Transverse colon (tissue), 4 donors: ENCODE measurements at regions not wholly inside any gene's neighbourhood (a gene's known extent, or its start where the extent isn't known, plus 50 kb on each side); places are given as distances from the start of the nearest gene placed in this dataset.
"Not testable (repeated sequence)": the region's sequence is repeated elsewhere in the genome, so short reads cannot be mapped to it uniquely, and the experiment has no call there.

Experiments used
- DNase-seq: peaks from one replicate; pipeline ENCODE4 v3.0.0-alpha.2; 2019
- H3K27ac ChIP-seq, 4 donors: fragments of 200-600 bp; sonication (generic); 2 replicates each; pipeline ENCODE4 v1.5.1; 2016 to 2018; ENCODE audit warnings: inconsistent platforms in 4 of 4
- H3K27me3 ChIP-seq: fragments of 200-600 bp; sonication (generic); 2 replicates; pipeline ENCODE4 v1.5.1; 2017; ENCODE audit warnings: inconsistent platforms
- H3K36me3 ChIP-seq, 4 donors: fragments of 200-600 bp; sonication (generic); 2 replicates each; pipeline ENCODE4 v1.5.1; 2017 to 2019; ENCODE audit warnings: inconsistent platforms in 4 of 4
- H3K4me1 ChIP-seq, 4 donors: fragments of 200-600 bp; sonication (generic); 2 replicates each; pipeline ENCODE4 v1.5.1; 2017 to 2020; ENCODE audit warnings: inconsistent platforms in 4 of 4
- H3K4me3 ChIP-seq, 4 donors: fragments of 200-600 bp; sonication (generic); 1 replicate in 1 of 4; 2 replicates in 3 of 4; pipeline versions ENCODE4 v1.5.1 to v1.6.1; 2017 to 2019; ENCODE audit warnings: inconsistent platforms in 4 of 4
- H3K9me3 ChIP-seq, 2 donors: fragments of 200-600 bp; sonication (generic); 2 replicates each; pipeline ENCODE4 v1.5.1; 2017 to 2019; ENCODE audit warnings: inconsistent platforms in 2 of 2
- EP300 ChIP-seq: sonication (generic); formaldehyde crosslinking; IDR thresholded peaks from one replicate; pipeline ENCODE4 v1.6.1; 2017; ENCODE audit warnings: antibody characterized with exemption, low read depth
- POLR2A ChIP-seq: fragments of 450-650 bp; IDR thresholded peaks from one replicate; pipeline ENCODE4 v1.6.1; 2016; ENCODE audit warnings: antibody characterized with exemption, mild to moderate bottlenecking, moderate library complexity
- POLR2AphosphoS5 ChIP-seq, 3 donors: sonication (generic); formaldehyde crosslinking; IDR thresholded peaks; one replicate each; pipeline ENCODE4 v1.6.1; 2016; ENCODE audit warnings: antibody characterized with exemption in 3 of 3
- WGBS, 2 donors: methylation state at CpG; one replicate each; pipeline ENCODE4 v1.1.5; 2018; ENCODE audit warnings: low coverage in 1 of 2; 5-methylcytosine and 5-hydroxymethylcytosine counted together
- in situ Hi-C, 4 donors: fragments of 200-750 bp; cut with MboI; loops; one replicate each; pipeline versions ENCODE4 v1.15.0 to v1.15.1; 2017; ENCODE audit warnings: low sequenced_read_pairs in 3 of 4, low pct_ligation_motif_present in 1 of 4, low pct_unique_long_range_greater_than_20kb in 1 of 4
- intact Hi-C: fragments of 100-400 bp; cut with DNase I; formaldehyde crosslinking; loops from one replicate; pipeline ENCODE4 v1.15.1; 2023; ENCODE audit warnings: low total_unique reads
- TF ChIP-seq, protein P1 (sequence below), 5 experiments: fragments of 200-600 bp in 3 of 5; fragments of 450-650 bp in 2 of 5; sonication (generic) in 3 of 5; IDR thresholded peaks; 1 replicate in 2 of 5; 2 replicates in 3 of 5; pipeline ENCODE4 v1.5.1; 2016 to 2017; ENCODE audit warnings: antibody characterized with exemption in 5 of 5, inconsistent platforms in 3 of 5, mild to moderate bottlenecking in 2 of 5, moderate library complexity in 1 of 5

DNA sequence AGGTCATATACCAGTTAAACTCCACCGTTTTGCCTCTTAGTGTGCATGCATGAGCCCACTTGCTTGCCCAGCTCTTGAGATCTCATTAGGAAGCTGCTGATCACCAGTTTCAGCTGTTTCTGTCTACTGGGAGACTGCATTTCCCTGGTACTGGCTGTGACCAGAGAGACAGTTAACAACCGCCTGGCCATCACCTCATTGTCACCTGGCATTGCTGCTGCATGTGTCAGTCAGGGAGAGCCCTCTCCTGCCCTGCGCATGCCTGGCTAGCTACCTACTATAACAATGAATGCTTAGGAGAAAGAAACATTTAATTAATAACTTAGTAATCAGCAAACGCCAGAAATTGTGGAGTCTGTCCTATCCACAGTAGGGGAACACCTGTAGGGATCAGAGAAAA, 265.8 kb upstream of the CYRIA start:
- H3K4me3 ChIP-seq, result no peak overlapping the region
- WGBS, 2 donors, result 60 to 63% methylated on average over 1 to 4 of the region's 4 CpGs

DNA sequence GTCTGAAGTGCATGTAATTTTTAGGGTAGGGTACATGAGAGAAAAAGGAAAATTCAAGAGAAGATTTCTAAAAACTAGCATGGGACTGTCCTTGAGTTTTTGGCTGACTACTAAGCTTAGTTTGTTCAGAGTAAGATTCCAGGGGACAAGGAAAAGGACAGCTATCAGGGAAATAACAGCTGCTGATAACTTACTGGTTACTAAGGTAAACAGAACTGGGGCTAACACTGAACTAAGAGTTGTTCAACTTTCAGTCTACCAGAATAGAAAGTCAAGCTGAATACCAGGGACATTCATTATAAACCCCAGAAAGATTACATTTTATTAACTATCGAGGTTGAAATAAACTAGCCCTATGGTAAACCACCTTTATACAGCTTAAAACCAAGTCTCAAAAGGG, 261.8 kb upstream of the CYRIA start:
- TF ChIP-seq POLR2AphosphoS5 (IDR thresholded peaks at IDR 0.05) (no peak), POLR2A (no peak)
- no peak overlapping the region for H3K27ac ChIP-seq
- no peak overlapping the region for H3K4me3 ChIP-seq
- no peaks in the 10 kb centered on the region for H3K36me3 ChIP-seq
- in situ Hi-C loops (no loop called here), intact Hi-C loops (no loop called here)
- H3K4me1 ChIP-seq, result no peaks in the 10 kb centered on the region
- H3K27me3 ChIP-seq, result no peaks in the 10 kb centered on the region
- H3K9me3 ChIP-seq, result no peaks in the 10 kb centered on the region
- WGBS, 2 donors, result 76 to 100% methylated on average over 1 of the region's 1 CpG
- DNase-seq, result no peak

More for the DNA sequence above, 265.8 kb upstream of the CYRIA start:
- intact Hi-C loops (no loop called here), in situ Hi-C loops (no loop called here)
- no peaks in the 10 kb centered on the region for H3K4me1 ChIP-seq
- H3K27me3 ChIP-seq, result no peaks in the 10 kb centered on the region
- H3K27ac ChIP-seq, result no peak overlapping the region
- no peaks in the 10 kb centered on the region for H3K9me3 ChIP-seq
- TF ChIP-seq EP300 (no peak), POLR2A (no peak), POLR2AphosphoS5 (IDR thresholded peaks at IDR 0.05) (no peak)
- TF ChIP-seq, protein P1, sequence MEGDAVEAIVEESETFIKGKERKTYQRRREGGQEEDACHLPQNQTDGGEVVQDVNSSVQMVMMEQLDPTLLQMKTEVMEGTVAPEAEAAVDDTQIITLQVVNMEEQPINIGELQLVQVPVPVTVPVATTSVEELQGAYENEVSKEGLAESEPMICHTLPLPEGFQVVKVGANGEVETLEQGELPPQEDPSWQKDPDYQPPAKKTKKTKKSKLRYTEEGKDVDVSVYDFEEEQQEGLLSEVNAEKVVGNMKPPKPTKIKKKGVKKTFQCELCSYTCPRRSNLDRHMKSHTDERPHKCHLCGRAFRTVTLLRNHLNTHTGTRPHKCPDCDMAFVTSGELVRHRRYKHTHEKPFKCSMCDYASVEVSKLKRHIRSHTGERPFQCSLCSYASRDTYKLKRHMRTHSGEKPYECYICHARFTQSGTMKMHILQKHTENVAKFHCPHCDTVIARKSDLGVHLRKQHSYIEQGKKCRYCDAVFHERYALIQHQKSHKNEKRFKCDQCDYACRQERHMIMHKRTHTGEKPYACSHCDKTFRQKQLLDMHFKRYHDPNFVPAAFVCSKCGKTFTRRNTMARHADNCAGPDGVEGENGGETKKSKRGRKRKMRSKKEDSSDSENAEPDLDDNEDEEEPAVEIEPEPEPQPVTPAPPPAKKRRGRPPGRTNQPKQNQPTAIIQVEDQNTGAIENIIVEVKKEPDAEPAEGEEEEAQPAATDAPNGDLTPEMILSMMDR (IDR thresholded peaks at IDR 0.05), result no peak
- no peaks in the 10 kb centered on the region for H3K36me3 ChIP-seq
- no peak for DNase-seq

DNA sequence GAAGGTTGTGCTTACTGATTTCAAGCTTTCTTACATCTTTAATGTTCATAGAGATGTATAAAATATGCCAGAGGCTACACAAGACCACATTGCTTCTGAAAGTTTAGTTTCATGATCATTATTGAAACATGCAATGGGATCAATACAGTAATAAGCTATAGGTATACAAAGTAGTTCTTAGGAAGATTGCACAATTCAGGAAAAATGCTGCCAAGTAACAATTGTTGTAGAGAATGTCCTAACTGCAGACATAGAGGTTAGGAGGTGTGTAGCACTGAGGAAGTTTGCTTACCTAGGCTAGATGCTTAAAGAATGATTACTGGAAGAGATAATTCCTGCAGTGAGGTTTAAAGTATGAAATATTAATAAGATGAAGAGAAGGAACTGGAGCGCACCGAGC, 259.5 kb upstream of the CYRIA start:
- Histone ChIP-seq H3K4me3 (no peak overlapping the region), H3K4me1 (no peaks in the 10 kb centered on the region), H3K27me3 (no peaks in the 10 kb centered on the region), H3K9me3 (no peaks in the 10 kb centered on the region), H3K27ac (no peak overlapping the region), H3K36me3 (no peaks in the 10 kb centered on the region)
- in situ Hi-C loops, result no loop called here
- TF ChIP-seq POLR2A (no peak), EP300 (no peak), POLR2AphosphoS5 (IDR thresholded peaks at IDR 0.05) (no peak)
- TF ChIP-seq, protein P1 (IDR thresholded peaks at IDR 0.05), result no peak
- DNase-seq, result no peak
- whole genome bisulfite sequencing, 2 donors, result 88 to 100% methylated on average over 2 of the region's 2 CpGs
- intact Hi-C loops, result no loop called here

DNA sequence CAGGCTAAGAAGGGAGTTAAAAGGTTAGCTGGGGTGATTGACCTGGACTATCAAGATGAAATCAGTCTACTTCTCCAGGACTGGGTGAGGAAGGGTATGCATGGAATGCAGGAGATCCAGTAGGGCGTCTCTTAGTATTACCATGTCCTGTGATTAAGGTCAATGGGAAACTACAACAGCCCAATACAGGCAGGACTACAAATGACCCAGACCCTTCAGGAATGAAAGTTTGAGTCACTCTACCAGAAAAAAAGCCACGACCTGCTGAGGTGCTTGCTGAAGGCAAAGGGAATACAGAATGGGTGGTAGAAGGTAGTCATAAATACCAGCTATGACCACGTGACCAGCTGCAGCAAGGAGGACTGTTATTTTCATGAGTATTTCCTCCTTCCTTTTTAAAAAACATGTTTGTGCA, 249.7 kb upstream of the CYRIA start:
- H3K36me3 ChIP-seq, in situ Hi-C loops, H3K9me3 ChIP-seq, H3K4me3 ChIP-seq, DNase-seq, H3K4me1 ChIP-seq, intact Hi-C loops, H3K27me3 ChIP-seq, H3K27ac ChIP-seq: not testable (repeated sequence)
- 33 to 47% methylated on average over 1 to 3 of the region's 3 CpGs for WGBS, 2 donors

DNA sequence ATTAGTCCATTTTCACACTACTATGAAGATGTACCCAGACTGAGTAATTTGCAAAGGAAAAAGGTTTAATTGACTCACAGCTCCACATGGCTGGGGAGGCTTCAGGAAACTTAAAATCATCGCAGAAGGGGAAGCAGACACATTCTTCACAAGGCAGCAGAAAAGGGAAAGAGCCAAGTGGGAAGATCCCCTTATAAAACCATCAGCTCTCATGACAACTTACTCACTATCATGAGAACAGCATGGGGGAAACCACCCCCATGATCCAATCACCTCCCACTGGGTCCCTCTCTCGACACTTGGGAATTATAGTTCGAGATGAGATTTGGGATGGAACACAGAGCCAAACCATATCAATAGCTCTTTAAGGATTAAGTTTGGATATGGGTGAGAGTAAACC, 246.1 kb upstream of the CYRIA start:
- Histone ChIP-seq H3K9me3 (no peaks in the 10 kb centered on the region), H3K27ac (no peak overlapping the region), H3K27me3 (no peaks in the 10 kb centered on the region), H3K4me3 (no peak overlapping the region), H3K36me3 (no peaks in the 10 kb centered on the region), H3K4me1 (no peaks in the 10 kb centered on the region)
- no peak for TF ChIP-seq POLR2A
- TF ChIP-seq POLR2AphosphoS5 (IDR thresholded peaks at IDR 0.05), result no peak
- TF ChIP-seq, protein P1 (IDR thresholded peaks at IDR 0.05), result no peak
- no peak for TF ChIP-seq EP300
- in situ Hi-C loops, result no loop called here
- 74 to 86% methylated on average over 2 to 3 of the region's 3 CpGs for WGBS, 2 donors
- DNase-seq, result no peak
- intact Hi-C loops, result no loop called here
